ENCODE measurements at regions not wholly inside any gene's neighbourhood (a gene's known extent, or its start where the extent isn't known, plus 50 kb on each side); places are given as distances from the start of the nearest gene placed in this dataset.

DNA sequence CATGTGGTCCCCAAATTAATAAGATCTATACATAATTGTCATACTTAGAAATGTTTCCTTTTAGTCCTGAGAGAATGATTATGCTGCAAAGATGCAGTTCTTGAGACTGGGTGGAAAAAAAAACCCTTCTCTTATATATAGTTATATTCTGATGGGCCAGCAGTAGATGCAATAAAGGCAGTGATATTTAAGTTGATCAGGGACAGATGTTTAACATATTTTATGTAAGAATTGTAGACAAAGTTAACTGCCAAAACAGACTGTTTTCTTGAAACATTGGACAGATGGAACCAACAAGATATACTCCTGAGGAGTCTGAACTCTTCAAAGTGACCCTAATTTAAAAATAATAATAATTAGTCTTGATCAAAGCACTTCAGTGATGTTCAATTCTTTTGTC lies 172.0 kb upstream of the LRIG1 start:
- no peak for DNase-seq (ENCODE audit: extremely low spot score)
- ChIA-PET POLR2A (no interaction called here), CTCF (no interaction called here)
- TF ChIP-seq L3MBTL2 (conservative IDR thresholded peaks at IDR 0.05) (no peak), NFRKB (IDR thresholded peaks at IDR 0.05) (no peak), FOXA1 (IDR thresholded peaks at IDR 0.05) (no peak), SP1 (IDR thresholded peaks at IDR 0.05) (no peak), HDGF (IDR thresholded peaks at IDR 0.05; ENCODE audit: borderline replicate concordance) (no peak), ARNT (IDR thresholded peaks at IDR 0.05) (no peak), TARDBP (IDR thresholded peaks at IDR 0.05) (no peak), BHLHE40 (IDR thresholded peaks at IDR 0.05; ENCODE audit: borderline replicate concordance) (no peak), SUZ12 (IDR thresholded peaks at IDR 0.05) (no peak), ELF4 (IDR thresholded peaks at IDR 0.05) (no peak), FOXM1 (IDR thresholded peaks at IDR 0.05; ENCODE audit: borderline replicate concordance) (no peak), CTBP1 (IDR thresholded peaks at IDR 0.05; ENCODE audit: borderline replicate concordance) (no peak)

GRCh38 chr3:66673293-66673692 lies 172.5 kb upstream of the LRIG1 start:
- POLR2A ChIA-PET, result no interaction called here
- no peak for DNase-seq (ENCODE audit: extremely low spot score)
- CTCF ChIA-PET, result no interaction called here
- TF ChIP-seq TARDBP (IDR thresholded peaks at IDR 0.05) (no peak), CTBP1 (IDR thresholded peaks at IDR 0.05; ENCODE audit: borderline replicate concordance) (no peak), NFRKB (IDR thresholded peaks at IDR 0.05) (no peak), FOXA1 (IDR thresholded peaks at IDR 0.05) (no peak), SUZ12 (IDR thresholded peaks at IDR 0.05) (no peak), HDGF (IDR thresholded peaks at IDR 0.05; ENCODE audit: borderline replicate concordance) (no peak), FOXM1 (IDR thresholded peaks at IDR 0.05; ENCODE audit: borderline replicate concordance) (no peak), ARNT (IDR thresholded peaks at IDR 0.05) (no peak), LEF1 (IDR thresholded peaks at IDR 0.05; ENCODE audit: borderline replicate concordance) (no peak)
- TF ChIP-seq, protein P1, sequence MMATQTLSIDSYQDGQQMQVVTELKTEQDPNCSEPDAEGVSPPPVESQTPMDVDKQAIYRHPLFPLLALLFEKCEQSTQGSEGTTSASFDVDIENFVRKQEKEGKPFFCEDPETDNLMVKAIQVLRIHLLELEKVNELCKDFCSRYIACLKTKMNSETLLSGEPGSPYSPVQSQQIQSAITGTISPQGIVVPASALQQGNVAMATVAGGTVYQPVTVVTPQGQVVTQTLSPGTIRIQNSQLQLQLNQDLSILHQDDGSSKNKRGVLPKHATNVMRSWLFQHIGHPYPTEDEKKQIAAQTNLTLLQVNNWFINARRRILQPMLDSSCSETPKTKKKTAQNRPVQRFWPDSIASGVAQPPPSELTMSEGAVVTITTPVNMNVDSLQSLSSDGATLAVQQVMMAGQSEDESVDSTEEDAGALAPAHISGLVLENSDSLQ (IDR thresholded peaks at IDR 0.05), result no peak

DNA sequence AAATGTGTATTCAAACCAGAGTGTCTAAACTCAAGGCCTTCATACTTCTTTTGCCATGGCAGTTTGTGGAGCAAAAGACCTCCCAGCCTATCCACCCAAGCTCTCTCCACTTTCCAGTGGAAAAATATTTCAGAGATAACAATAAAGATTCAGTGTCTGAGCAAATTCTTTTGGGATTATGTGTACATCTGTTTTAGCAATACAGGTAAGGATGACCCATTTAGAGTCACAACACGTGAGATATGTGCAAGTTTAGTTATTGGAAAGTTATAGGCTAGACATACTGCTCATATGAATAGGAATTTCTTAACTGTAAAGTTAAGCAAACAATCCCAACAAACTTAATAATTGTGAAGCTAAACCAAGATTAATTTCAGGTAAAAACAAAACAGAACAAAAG lies 174.5 kb upstream of the LRIG1 start:
- ChIA-PET CTCF (interaction anchor here (0.7 kb wide), 1 partner anchor 20 kb away, joined by 3 read pairs; no protein-coding TSS in a partner anchor), POLR2A (no interaction called here)
- no peak for DNase-seq (ENCODE audit: extremely low spot score)
- no peak for TF ChIP-seq LEF1 (IDR thresholded peaks at IDR 0.05; ENCODE audit: borderline replicate concordance)

- no peak for DNase-seq (ENCODE audit: extremely low spot score)
- ChIA-PET CTCF (no interaction called here), POLR2A (no interaction called here)
Observed at GRCh38 chr3:66692042-66692765, 191.4 kb upstream of the LRIG1 start.

GRCh38 chr3:66692766-66693150 lies 191.9 kb upstream of the LRIG1 start:
- no peak for TF ChIP-seq LEF1 (IDR thresholded peaks at IDR 0.05; ENCODE audit: borderline replicate concordance)
- ChIA-PET CTCF (no interaction called here), POLR2A (no interaction called here)
- no peak for DNase-seq (ENCODE audit: extremely low spot score)

More at GRCh38 chr3:66692042-66692765, 191.4 kb upstream of the LRIG1 start:
- TF ChIP-seq FOXM1 (IDR thresholded peaks at IDR 0.05; ENCODE audit: borderline replicate concordance) (no peak), TARDBP (IDR thresholded peaks at IDR 0.05) (no peak), ELF4 (IDR thresholded peaks at IDR 0.05) (no peak), L3MBTL2 (conservative IDR thresholded peaks at IDR 0.05) (no peak), BHLHE40 (IDR thresholded peaks at IDR 0.05; ENCODE audit: borderline replicate concordance) (no peak), LEF1 (IDR thresholded peaks at IDR 0.05; ENCODE audit: borderline replicate concordance) (no peak), SP1 (IDR thresholded peaks at IDR 0.05) (no peak), NFRKB (IDR thresholded peaks at IDR 0.05) (no peak), CTBP1 (IDR thresholded peaks at IDR 0.05; ENCODE audit: borderline replicate concordance) (no peak), HDGF (IDR thresholded peaks at IDR 0.05; ENCODE audit: borderline replicate concordance) (no peak), ARNT (IDR thresholded peaks at IDR 0.05) (no peak), FOXK2 (IDR thresholded peaks at IDR 0.05) (no peak), FOXA1 (IDR thresholded peaks at IDR 0.05) (no peak), ZNF384 (IDR thresholded peaks at IDR 0.05) (no peak), SUZ12 (IDR thresholded peaks at IDR 0.05) (no peak)
- TF ChIP-seq, protein P1 (IDR thresholded peaks at IDR 0.05), result no peak

DNA sequence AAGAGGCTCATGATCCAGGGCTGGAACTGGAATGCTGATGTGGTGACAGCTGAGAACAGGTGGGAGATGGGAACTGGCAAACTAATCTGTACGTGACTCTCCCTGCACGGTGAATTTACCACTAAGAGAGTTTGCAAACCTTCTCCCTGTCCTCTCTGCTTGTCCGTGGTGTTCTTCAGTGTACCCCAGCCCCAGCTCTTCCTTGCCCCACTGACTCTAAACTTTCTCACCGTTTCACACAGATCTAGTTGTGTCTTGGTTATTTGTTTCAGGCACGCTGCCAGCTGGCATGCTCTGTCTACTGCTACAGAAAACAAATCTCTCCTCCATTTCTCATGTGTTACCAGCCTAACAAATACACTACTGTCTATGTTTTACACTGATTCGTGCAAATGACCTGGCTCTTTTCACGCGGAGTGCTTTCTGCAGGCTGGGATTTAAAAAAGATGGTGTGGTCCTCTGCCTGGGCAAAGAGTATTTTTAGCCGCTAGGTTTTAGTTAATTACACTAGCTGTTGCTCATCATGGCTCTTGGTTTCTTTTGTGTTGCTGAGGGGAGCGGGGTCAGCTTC lies 192.7 kb upstream of the LRIG1 start:
- no peak for DNase-seq (ENCODE audit: extremely low spot score)
- ChIA-PET POLR2A (no interaction called here), CTCF (no interaction called here)
- TF ChIP-seq CTBP1 (IDR thresholded peaks at IDR 0.05; ENCODE audit: borderline replicate concordance), result no peak
- no peak for TF ChIP-seq HDGF (IDR thresholded peaks at IDR 0.05; ENCODE audit: borderline replicate concordance)
- TF ChIP-seq SUZ12 (IDR thresholded peaks at IDR 0.05), result no peak
- TF ChIP-seq LEF1 (IDR thresholded peaks at IDR 0.05; ENCODE audit: borderline replicate concordance), result no peak
- no peak for TF ChIP-seq SP1 (IDR thresholded peaks at IDR 0.05)
- TF ChIP-seq BHLHE40 (IDR thresholded peaks at IDR 0.05; ENCODE audit: borderline replicate concordance), result no peak
- no peak for TF ChIP-seq L3MBTL2 (conservative IDR thresholded peaks at IDR 0.05)
- TF ChIP-seq ARNT (IDR thresholded peaks at IDR 0.05), result no peak
- TF ChIP-seq, protein P1 (IDR thresholded peaks at IDR 0.05), result no peak
- no peak for TF ChIP-seq NFRKB (IDR thresholded peaks at IDR 0.05)
- TF ChIP-seq FOXM1 (IDR thresholded peaks at IDR 0.05; ENCODE audit: borderline replicate concordance), result no peak
- TF ChIP-seq FOXK2 (IDR thresholded peaks at IDR 0.05), result no peak
- no peak for TF ChIP-seq TARDBP (IDR thresholded peaks at IDR 0.05)
- no peak for TF ChIP-seq ELF4 (IDR thresholded peaks at IDR 0.05)
